Transverse colon (tissue), 4 donors: ENCODE measurements at regions not wholly inside any gene's neighbourhood (a gene's known extent, or its start where the extent isn't known, plus 50 kb on each side); places are given as distances from the start of the nearest gene placed in this dataset.

Source experiments
- EP300 ChIP-seq: sonication (generic); formaldehyde crosslinking; IDR thresholded peaks from one replicate; pipeline ENCODE4 v1.6.1; 2017; ENCODE audit warnings: antibody characterized with exemption, low read depth
- POLR2A ChIP-seq: fragments of 450-650 bp; IDR thresholded peaks from one replicate; pipeline ENCODE4 v1.6.1; 2016; ENCODE audit warnings: antibody characterized with exemption, mild to moderate bottlenecking, moderate library complexity
- POLR2AphosphoS5 ChIP-seq, 3 donors: sonication (generic); formaldehyde crosslinking; IDR thresholded peaks; one replicate each; pipeline ENCODE4 v1.6.1; 2016; ENCODE audit warnings: antibody characterized with exemption in 3 of 3
- TF ChIP-seq, protein P1 (sequence below), 5 experiments: fragments of 200-600 bp in 3 of 5; fragments of 450-650 bp in 2 of 5; sonication (generic) in 3 of 5; IDR thresholded peaks; 1 replicate in 2 of 5; 2 replicates in 3 of 5; pipeline ENCODE4 v1.5.1; 2016 to 2017; ENCODE audit warnings: antibody characterized with exemption in 5 of 5, inconsistent platforms in 3 of 5, mild to moderate bottlenecking in 2 of 5, moderate library complexity in 1 of 5

DNA sequence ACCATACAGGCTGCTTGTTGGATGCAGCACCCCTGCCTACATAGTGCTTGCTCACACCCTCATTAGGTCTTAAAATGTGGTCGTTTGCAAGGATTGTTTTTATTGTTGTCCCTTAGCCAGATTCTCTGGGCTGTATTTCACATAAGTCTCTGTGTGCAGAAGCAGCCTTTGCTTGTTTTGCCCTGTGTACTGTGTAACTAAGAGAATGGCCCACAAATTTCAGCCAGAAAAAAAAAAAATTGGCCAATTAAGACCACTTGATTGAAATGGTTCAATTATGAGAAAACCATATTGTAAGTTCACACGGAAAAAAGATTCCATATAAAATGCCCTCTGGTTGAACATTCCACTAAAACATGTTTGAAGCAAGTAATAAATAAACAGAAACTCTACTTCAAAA, 377.1 kb upstream of the SOX11 start:
- no peak for TF ChIP-seq POLR2A
- TF ChIP-seq POLR2AphosphoS5 (IDR thresholded peaks at IDR 0.05), result no peak
- TF ChIP-seq, protein P1, sequence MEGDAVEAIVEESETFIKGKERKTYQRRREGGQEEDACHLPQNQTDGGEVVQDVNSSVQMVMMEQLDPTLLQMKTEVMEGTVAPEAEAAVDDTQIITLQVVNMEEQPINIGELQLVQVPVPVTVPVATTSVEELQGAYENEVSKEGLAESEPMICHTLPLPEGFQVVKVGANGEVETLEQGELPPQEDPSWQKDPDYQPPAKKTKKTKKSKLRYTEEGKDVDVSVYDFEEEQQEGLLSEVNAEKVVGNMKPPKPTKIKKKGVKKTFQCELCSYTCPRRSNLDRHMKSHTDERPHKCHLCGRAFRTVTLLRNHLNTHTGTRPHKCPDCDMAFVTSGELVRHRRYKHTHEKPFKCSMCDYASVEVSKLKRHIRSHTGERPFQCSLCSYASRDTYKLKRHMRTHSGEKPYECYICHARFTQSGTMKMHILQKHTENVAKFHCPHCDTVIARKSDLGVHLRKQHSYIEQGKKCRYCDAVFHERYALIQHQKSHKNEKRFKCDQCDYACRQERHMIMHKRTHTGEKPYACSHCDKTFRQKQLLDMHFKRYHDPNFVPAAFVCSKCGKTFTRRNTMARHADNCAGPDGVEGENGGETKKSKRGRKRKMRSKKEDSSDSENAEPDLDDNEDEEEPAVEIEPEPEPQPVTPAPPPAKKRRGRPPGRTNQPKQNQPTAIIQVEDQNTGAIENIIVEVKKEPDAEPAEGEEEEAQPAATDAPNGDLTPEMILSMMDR (IDR thresholded peaks at IDR 0.05), result no peak
- no peak for TF ChIP-seq EP300
